ENCODE measurements at regions not wholly inside any gene's neighbourhood (a gene's known extent, or its start where the extent isn't known, plus 50 kb on each side); places are given as distances from the start of the nearest gene placed in this dataset.
"Not testable (repeated sequence)": the region's sequence is repeated elsewhere in the genome, so short reads cannot be mapped to it uniquely, and the experiment has no call there.

DNA sequence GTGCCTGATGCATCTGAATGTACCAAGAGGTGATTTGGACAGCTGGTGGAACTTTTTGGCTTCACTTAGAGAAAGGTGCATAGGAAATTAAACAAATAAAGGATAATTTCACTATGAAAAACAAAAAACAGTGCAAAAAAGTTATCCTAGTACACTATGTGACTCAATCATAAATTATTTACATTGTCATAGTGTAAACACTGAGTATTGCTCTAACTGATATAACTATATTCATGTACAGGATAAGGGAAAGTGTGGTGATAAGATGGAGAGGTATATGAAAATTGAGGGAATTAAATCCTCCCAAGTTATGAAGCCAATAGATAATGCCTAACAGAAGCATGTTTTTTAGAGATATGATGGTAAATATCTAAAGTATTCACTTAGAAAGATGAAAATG is 50.2 kb upstream of the CPNE4 start:
- no peak for DNase-seq (ENCODE audit: low read depth, low spot score)

- DNase-seq (ENCODE audit: low read depth, low spot score) = no peak
Observed at GRCh38 chr3:132087356-132087755, 52.5 kb upstream of the CPNE4 start.

DNA sequence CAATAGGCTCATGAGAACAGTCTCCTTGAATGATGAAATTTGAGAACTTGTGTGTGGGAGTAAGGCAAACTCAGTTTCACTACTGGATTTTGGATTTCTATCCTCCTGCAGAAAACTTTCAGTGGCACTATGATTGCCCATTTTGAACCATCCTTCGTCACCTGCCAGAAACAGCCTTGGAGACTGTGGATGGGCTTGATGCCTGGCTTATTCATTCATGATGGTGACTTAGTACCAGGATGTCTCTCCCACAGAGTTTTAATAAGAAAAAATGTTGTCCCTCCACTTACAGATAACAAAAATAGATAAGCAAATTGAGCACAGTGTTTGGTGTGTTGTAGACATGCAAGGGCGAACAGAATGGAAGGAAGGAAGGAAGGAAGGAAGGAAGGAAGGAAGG is 53.5 kb upstream of the CPNE4 start:
- DNase-seq (ENCODE audit: low read depth, low spot score) = no peak

- DNase-seq (ENCODE audit: low read depth, low spot score) = no peak
Observed at GRCh38 chr3:132090921-132091320, 56.1 kb upstream of the CPNE4 start.

- DNase-seq (ENCODE audit: low read depth, low spot score) = no peak
Observed at GRCh38 chr3:132116601-132117000, 81.8 kb upstream of the CPNE4 start.

- DNase-seq (ENCODE audit: low read depth, low spot score) = no peak
Observed at GRCh38 chr3:132117642-132118041, 82.8 kb upstream of the CPNE4 start.

- DNase-seq (ENCODE audit: low read depth, low spot score) = no peak
Observed at GRCh38 chr3:132119531-132119930, 84.7 kb upstream of the CPNE4 start.

GRCh38 chr3:132124096-132124495 is 89.3 kb upstream of the CPNE4 start:
- DNase-seq (ENCODE audit: low read depth, low spot score) = no peak

DNA sequence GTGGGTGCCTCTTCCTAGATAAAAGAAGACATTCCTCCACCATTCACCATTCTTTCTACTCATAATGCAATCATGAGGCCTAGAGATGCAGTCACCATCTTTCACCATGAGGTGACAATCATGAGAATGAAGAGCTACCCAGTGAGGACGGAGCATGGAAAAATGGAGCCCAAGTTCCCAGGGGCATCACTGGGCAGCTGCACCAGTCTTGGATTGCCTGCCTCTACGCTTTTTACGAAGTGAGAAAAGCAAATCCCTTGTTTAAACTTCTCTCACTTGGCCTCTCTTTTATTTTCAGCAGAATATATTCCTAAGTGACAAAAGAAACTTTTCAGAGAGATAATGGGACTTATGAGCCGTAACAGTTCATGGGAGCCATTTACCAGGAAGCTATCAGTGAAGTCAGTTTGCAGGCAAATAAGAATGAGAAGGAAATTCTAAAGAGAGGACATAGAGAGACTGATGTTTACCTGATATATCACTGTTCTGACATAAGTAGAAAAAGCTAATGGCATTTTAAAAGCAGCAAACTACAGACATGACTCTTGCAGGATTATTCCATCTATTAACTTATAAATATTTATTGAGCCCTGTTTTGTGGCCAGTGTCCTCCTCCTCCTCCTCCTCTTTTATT is 90.0 kb upstream of the CPNE4 start:
- no peak for DNase-seq (ENCODE audit: low read depth, low spot score)

- DNase-seq (ENCODE audit: low read depth, low spot score) = no peak
Observed at GRCh38 chr3:132134611-132135010, 99.8 kb upstream of the CPNE4 start.

DNA sequence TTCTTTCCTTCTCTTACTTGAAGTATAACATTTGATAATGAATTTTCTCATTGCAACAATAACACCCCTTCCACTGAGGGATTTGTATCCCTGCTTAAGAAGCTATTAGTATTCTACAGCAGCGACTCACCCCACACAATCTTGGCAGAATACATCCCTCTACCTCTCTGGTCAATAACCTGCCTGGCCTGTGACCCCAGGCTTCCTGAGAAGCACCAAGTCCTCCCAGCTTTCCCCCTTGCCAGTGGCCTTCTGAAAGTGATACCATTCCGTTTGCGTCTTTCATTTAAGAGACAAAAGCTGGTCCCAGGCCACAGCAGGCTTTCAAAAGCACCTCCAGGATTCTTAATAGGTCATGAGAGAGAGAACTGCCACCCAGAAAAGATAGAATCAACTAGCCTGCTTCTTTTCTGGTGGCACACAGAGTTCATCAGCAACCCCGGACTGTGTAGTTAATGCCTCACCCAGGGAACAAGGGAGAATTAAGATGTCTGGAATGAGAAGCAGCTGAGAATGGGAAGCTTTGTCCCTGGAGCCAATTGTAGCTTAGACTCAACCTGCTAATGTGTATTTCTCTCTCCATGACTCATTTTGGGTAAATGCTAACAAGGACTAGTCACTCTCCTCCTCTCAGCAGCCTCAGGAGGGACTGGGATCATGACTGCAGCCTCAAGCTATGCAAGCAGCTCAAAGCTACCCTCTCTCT is 101.0 kb upstream of the CPNE4 start:
- DNase-seq (ENCODE audit: low read depth, low spot score) = peak; percentile 25

GRCh38 chr3:132136334-132136716 is 101.5 kb upstream of the CPNE4 start:
- no peak for DNase-seq (ENCODE audit: low read depth, low spot score)

DNA sequence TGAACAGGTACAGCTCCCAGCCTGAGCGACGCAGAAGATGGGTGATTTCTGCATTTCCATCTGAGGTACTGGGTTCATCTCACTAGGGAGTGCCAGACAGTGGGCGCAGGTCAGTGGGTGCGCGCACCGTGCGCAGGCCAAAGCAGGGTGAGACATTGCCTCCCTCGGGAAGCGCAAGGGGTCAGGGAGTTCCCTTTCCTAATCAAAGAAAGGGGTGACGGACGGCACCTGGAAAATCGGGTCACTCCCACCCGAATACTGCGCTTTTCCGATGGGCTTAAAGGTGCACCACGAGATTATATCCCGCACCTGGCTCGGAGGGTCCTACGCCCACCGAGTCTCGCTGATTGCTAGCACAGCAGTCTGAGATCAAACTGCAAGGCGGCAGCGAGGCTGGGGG is 102.1 kb upstream of the CPNE4 start:
- not testable (repeated sequence) for DNase-seq (ENCODE audit: low read depth, low spot score)

DNA sequence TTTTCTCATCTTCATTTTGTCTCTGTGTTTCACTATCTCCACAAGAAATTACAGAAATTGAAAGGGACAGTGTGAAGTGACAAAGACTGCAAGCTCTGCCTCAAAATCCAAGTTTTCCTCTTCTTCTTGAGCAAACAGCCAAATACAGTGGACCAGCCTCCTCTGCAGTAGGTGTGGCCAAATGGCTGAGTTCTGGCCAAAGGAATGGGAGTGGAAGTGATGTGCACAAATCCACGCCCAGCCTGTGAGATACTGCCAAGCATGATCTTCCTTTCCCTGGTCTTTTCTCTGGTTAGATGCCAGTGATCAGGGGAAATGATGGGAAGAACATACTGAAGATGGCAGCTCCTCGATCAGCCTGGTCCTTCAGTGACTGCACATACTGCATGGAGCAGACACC is 111.0 kb upstream of the CPNE4 start:
- no peak for DNase-seq (ENCODE audit: low read depth, low spot score)

DNA sequence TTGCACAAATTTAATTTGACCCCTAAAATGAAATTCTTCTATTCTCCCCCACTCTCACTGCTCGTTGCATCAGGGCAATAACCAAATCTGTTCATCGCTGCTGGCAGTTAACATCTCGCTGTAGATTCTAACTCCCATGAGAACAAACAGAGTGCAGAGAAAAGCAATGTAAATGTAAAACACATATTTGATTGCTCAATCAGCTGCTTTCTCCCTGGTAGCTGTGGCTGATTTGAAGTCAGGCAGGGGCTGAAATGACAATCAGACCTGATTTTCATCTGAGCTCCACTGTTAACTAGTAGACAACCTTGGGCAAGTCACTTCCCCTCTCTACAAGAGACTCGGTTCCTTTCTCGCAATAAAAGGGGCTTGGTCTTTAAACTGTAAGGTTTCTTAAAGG is 119.8 kb upstream of the CPNE4 start:
- DNase-seq (ENCODE audit: low read depth, low spot score) = no peak

DNA sequence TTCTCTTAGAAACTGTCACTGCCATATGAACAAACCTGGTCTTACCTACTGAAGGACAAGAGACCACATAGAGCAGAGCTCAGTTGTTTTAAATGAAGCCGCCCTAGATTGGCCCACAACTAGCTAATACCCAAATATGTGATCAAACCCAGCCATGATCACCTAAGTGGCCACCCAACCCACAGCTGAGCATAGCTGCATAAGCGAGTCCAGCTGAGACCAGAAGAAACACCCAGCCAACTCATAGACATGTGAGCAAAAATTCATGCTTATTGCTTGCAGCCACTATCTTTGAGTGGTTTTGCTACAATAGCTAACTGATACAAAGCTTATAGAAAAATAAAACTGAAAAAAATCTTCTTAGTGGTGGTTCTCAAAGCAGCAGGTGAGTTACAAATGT is 124.3 kb upstream of the CPNE4 start:
- DNase-seq (ENCODE audit: low read depth, low spot score) = no peak

- no peak for DNase-seq (ENCODE audit: low read depth, low spot score)
Observed at GRCh38 chr3:132160198-132160597, 125.4 kb upstream of the CPNE4 start.

DNA sequence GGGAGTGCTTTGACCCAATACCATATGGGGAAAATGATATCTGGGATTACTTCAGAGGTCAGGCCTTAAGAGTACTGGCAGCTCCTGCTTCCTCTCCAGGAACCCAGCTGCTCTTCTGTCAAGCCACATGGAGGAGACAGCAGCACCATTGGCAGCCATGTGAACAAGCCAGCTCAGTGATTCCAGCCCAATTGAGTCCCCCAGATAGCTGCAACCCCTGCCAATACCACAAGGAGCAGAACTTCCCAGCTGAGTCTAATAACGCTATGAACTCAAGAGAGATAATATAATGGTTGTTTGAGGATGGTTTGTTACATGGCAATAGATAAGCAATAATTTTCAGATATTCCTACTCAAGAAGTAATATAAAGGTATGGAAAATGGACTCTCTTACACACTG is 126.8 kb upstream of the CPNE4 start:
- DNase-seq (ENCODE audit: low read depth, low spot score) = no peak

DNA sequence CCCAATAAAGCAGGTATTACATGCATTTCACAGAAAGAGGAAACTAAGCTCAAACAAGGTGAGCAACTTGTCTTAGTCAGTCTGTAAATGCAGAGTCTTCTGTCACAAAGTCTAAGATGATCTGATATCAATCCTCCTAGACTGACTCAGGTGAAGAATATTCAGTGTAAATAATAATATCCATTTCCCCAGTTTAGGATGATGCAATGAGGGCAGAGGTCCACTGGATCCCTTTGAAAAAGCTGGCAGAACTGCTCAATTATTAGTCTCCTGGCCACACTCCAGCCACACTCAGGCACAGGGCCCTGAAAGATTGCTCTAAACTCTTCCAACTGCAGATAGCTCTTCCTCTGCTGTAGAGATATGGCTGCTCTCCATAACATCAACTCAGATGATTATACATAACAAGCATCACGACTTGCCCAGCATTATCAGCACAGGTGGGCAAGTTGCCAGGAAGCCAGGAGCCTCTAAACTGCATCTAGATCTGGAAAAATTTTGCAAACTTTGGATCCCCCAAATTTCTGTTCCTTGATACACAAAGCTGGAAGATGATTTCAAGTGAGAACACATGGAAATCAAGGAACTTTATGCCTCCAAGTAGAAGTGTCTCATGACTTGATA is 129.8 kb upstream of the CPNE4 start:
- DNase-seq (ENCODE audit: low read depth, low spot score) = no peak

DNA sequence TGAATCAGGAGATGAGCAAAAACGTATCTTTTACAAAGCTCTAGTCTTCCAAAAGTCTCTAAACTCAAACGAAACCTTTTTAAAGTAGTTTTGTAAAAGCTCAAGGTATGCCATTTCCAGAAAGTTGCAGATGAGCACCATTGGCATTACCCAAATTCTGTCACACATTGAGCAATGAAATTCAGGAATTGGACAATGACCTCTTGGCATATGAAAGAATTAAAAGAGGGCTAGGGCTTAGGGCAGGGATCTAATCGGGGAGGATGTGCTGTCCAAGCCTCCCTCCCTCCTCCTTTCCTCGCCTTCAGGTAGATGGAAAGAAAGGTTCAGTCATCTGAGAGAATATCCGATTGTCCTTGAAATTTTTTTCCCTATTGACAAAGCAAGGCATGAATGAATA is 133.1 kb upstream of the CPNE4 start:
- no peak for DNase-seq (ENCODE audit: low read depth, low spot score)

GRCh38 chr3:132174500-132174899 is 139.7 kb upstream of the CPNE4 start:
- DNase-seq (ENCODE audit: low read depth, low spot score) = no peak

GRCh38 chr3:132180337-132180791 is 136.8 kb upstream of the ACP3 start:
- peak; percentile 35 for DNase-seq (ENCODE audit: low read depth, low spot score)

DNA sequence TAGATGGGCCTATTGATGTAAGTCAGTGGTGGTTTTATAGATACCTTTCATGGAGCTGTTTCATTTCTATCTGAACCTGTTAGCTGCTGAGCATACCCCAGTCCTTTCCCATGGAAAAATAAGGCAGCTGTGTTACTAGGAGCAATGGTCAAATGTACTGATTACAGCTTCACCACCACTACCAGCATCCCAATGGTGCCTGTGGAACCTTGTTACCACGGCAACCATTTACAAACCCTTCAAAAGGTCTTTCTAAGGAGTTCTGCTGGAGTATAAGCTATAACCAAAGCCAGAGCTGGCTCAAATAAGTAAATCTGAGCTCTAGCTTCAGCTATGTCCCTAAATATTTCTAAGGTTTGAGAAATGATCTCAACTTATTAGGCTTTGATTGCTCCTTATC is 133.4 kb upstream of the ACP3 start:
- no peak for DNase-seq (ENCODE audit: low read depth, low spot score)

Data from iPS DF 19.7 (cell line).